K562 (cell line): ENCODE measurements at regions not wholly inside any gene's neighbourhood (a gene's known extent, or its start where the extent isn't known, plus 50 kb on each side); places are given as distances from the start of the nearest gene placed in this dataset.

Experiments used
- ATAC-seq: fragments of 200-7000 bp; cut with Tn5 transposase; 3 replicates; pipeline ENCODE4 v1.9.1; 2020; ENCODE audit warnings: moderate library complexity
- BruUV-seq: library from RNA; stranded (reverse); fragments of 400-500 nt; replicated peaks from 2 replicates; lab custom pipeline; 2021; lab: Mats Ljungman, UMichigan
- CTCF ChIA-PET: fragments of 300-600 bp; formaldehyde crosslinking; extraction: SDS; loops from one replicate; lab custom pipeline; 2021; ENCODE audit warnings: low intra/inter-chr PET ratio; lab: Yijun Ruan, JAX
- POLR2A ChIA-PET: fragments of 300-600, 350-650 bp; sonication (Branson Sonifier 250); formaldehyde crosslinking; extraction: SDS; loops from one replicate; lab custom pipeline; 2021; ENCODE audit warnings: antibody characterized with exemption, inconsistent platforms; lab: Yijun Ruan, JAX
- DNase-seq, 4 experiments: peaks; one replicate each; pipeline versions ENCODE4 v3.0.0 to v3.0.0-alpha.2; 2011 to 2018; ENCODE audit warnings: low spot score in 3 of 4, mixed read lengths in 3 of 4; ENCODE audit errors: extremely low read depth in 1 of 4
- FAIRE-seq: peaks from 2 replicates; lab custom pipeline; 2011; peaks lifted over from hg19 to GRCh38; lab: Jason Lieb, UNC
- H2AFZ ChIP-seq: 2 replicates; pipeline ENCODE4 v1.6.0; 2011; ENCODE audit warnings: low read depth, low read length, control low read depth, inconsistent platforms
- H3K27ac ChIP-seq: fragments of 200-600 bp; 3 replicates; pipeline ENCODE4 v1.8.0; 2011; ENCODE audit warnings: low read depth, mild to moderate bottlenecking, control low read depth, inconsistent platforms, low read length, moderate library complexity, mixed read lengths; ENCODE audit errors: extremely low read depth
- H3K27me3 ChIP-seq, 2 experiments: fragments of 300-600 bp in 1 of 2; 2 replicates in 1 of 2; 3 replicates in 1 of 2; pipeline versions ENCODE4 v1.6.0 to v1.8.0; 2011; ENCODE audit warnings: inconsistent platforms in 2 of 2, low read length in 2 of 2, mild to moderate bottlenecking in 1 of 2, mixed read lengths in 1 of 2, moderate library complexity in 1 of 2; ENCODE audit not compliant: control insufficient read depth in 2 of 2, insufficient read depth in 2 of 2
- H3K36me3 ChIP-seq: fragments of 300-600 bp; 3 replicates; pipeline ENCODE4 v1.8.0; 2011; ENCODE audit warnings: mild to moderate bottlenecking, low read length, inconsistent platforms; ENCODE audit not compliant: control insufficient read depth, insufficient read depth
- H3K4me1 ChIP-seq, 2 experiments: fragments of 200-600 bp in 1 of 2; replicated peaks in 1 of 2; 2 replicates in 1 of 2; 3 replicates in 1 of 2; pipeline versions ENCODE4 v1.5.1 to v1.8.0; 2011; ENCODE audit warnings: inconsistent platforms in 2 of 2, low read length in 2 of 2, mild to moderate bottlenecking in 1 of 2, mixed read lengths in 1 of 2, moderate library complexity in 1 of 2; ENCODE audit not compliant: control insufficient read depth in 2 of 2, insufficient read depth in 2 of 2
- H3K4me2 ChIP-seq: 2 replicates; pipeline ENCODE4 v1.6.1; 2011; ENCODE audit warnings: low read length, control low read depth, inconsistent platforms, mixed read lengths; ENCODE audit not compliant: insufficient read depth
- H3K4me3 ChIP-seq: fragments of 200-600 bp; sonication (generic), shearing (Covaris generic); 2 replicates; pipeline ENCODE4 v1.5.1; 2016; ENCODE audit warnings: control low read depth, inconsistent platforms
- H3K79me2 ChIP-seq: fragments of 200-600 bp; 3 replicates; pipeline ENCODE4 v1.8.0; 2011; ENCODE audit warnings: low read length, inconsistent platforms; ENCODE audit not compliant: control insufficient read depth, insufficient read depth
- H3K9ac ChIP-seq, 2 experiments: 2 replicates each; pipeline versions ENCODE4 v1.6.0 to v1.6.1; 2011; ENCODE audit warnings: low read depth in 2 of 2, low read length in 2 of 2, control low read depth in 1 of 2, inconsistent platforms in 1 of 2, mild to moderate bottlenecking in 1 of 2, mixed read lengths in 1 of 2; ENCODE audit not compliant: insufficient read depth in 1 of 2
- H3K9me1 ChIP-seq: one replicate; pipeline ENCODE4 v1.6.0; 2011; ENCODE audit warnings: inconsistent platforms, mild to moderate bottlenecking, low read length, moderate library complexity; ENCODE audit not compliant: control insufficient read depth, insufficient read depth
- H3K9me3 ChIP-seq: replicated peaks from 2 replicates; pipeline ENCODE4 v1.5.1; 2011; ENCODE audit warnings: low read depth, low read length, inconsistent platforms; ENCODE audit not compliant: control insufficient read depth, insufficient read depth
- H4K20me1 ChIP-seq: replicated peaks from 2 replicates; pipeline ENCODE4 v1.6.1; 2011; ENCODE audit warnings: low read length, inconsistent platforms, mixed read lengths; ENCODE audit not compliant: control insufficient read depth, insufficient read depth
- BRD9 ChIP-seq: fragments of 450-650 bp; IDR thresholded peaks from 2 replicates; pipeline ENCODE4 v1.6.1; 2018; ENCODE audit warnings: low read depth; ENCODE audit not compliant: partially characterized antibody
- CBX3 ChIP-seq, 2 experiments: IDR thresholded peaks; 1 replicate in 1 of 2; 2 replicates in 1 of 2; pipeline ENCODE4 v1.6.1; 2012; ENCODE audit warnings: inconsistent platforms in 2 of 2, low read length in 2 of 2, borderline replicate concordance in 1 of 2, control low read depth in 1 of 2
- ERF ChIP-seq: fragments of 450-650 bp; formaldehyde crosslinking; IDR thresholded peaks from 2 replicates; pipeline ENCODE4 v1.4.0; 2020; ENCODE audit warnings: mild to moderate bottlenecking, mixed read lengths
- NUFIP1 ChIP-seq: fragments of 450-650 bp; IDR thresholded peaks from 2 replicates; pipeline ENCODE4 v1.6.1; 2018; ENCODE audit not compliant: partially characterized antibody
- STAT5B ChIP-seq: fragments of 250-450 bp; sonication (Bioruptor Pico); IDR thresholded peaks from 2 replicates; pipeline ENCODE4 v1.8.0; 2021; ENCODE audit warnings: mild to moderate bottlenecking, inconsistent platforms
- THAP12 ChIP-seq: fragments of 250-450 bp; sonication (Bioruptor Pico); IDR thresholded peaks from 2 replicates; pipeline ENCODE4 v1.9.0; 2021; ENCODE audit warnings: mild to moderate bottlenecking, inconsistent platforms
- ZBTB49 ChIP-seq: sonication (generic); formaldehyde crosslinking; IDR thresholded peaks from 2 replicates; pipeline ENCODE4 v1.8.0; 2022; ENCODE audit warnings: missing genetic modification reagents, mild to moderate bottlenecking, borderline replicate concordance
- ZNF511 ChIP-seq: sonication (generic); formaldehyde crosslinking; IDR thresholded peaks from 2 replicates; pipeline ENCODE4 v1.8.0; 2022; ENCODE audit warnings: mild to moderate bottlenecking, missing genetic modification reagents
- ZNF57 ChIP-seq: fragments of 450-650 bp; formaldehyde crosslinking; IDR thresholded peaks from 2 replicates; pipeline ENCODE4 v1.4.0; 2020; ENCODE audit warnings: mild to moderate bottlenecking, moderate library complexity
- ZNF699 ChIP-seq: fragments of 250-450 bp; sonication (Bioruptor Pico); IDR thresholded peaks from 2 replicates; pipeline ENCODE4 v1.8.0; 2021; ENCODE audit warnings: mild to moderate bottlenecking, moderate library complexity; ENCODE audit not compliant: insufficient replicate concordance
- WGBS: fragments of 100-300 bp; shearing (Covaris generic); methylation state at CpG from one replicate; pipeline ENCODE4 v1.1.6; 2016; ENCODE audit warnings: low coverage, mixed read lengths; ENCODE audit not compliant: insufficient coverage; ENCODE audit errors: missing lambda C conversion rate; 5-methylcytosine and 5-hydroxymethylcytosine counted together
- in situ Hi-C: fragments of 300-500 bp; cut with MboI; formaldehyde crosslinking; loops from 4 replicates; pipeline ENCODE4 v1.15.0; 2018; ENCODE audit warnings: inconsistent platforms, mixed read lengths
- intact Hi-C: fragments of 100-400 bp; cut with micrococcal nuclease; formaldehyde crosslinking; loops from 2 replicates; pipeline ENCODE4 v1.14.2; 2022
- TF ChIP-seq, protein P1 (sequence below): fragments of 250-450 bp; sonication (Bioruptor Pico); IDR thresholded peaks from 2 replicates; pipeline ENCODE4 v1.8.0; 2021; ENCODE audit warnings: moderate library complexity, mild to moderate bottlenecking, inconsistent platforms

DNA sequence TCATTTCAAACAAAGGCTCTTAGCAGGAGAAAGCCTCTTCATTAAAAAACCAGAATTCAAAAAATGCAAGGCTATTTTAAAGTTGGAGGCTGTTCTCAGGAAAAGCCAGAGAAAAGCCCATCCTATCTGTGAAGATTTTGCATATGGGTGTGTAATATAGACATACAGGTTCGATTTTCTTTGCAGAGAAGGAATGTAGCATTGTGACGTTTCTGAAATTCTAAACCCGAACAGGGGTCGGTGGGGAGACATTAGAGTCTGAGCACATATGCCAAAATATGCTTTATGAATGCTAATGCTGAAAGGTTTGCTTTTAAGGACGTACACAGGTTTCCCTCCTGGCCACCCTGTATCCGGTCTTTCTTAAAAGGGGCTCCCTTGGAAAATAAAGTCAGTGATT lies 363.1 kb upstream of the PAPPA start (continued):
- TF ChIP-seq ZNF511 (CRISPR knock-in tag) = no peak
- no peak for TF ChIP-seq BRD9
- TF ChIP-seq STAT5B (CRISPR knock-in tag) = no peak

DNA sequence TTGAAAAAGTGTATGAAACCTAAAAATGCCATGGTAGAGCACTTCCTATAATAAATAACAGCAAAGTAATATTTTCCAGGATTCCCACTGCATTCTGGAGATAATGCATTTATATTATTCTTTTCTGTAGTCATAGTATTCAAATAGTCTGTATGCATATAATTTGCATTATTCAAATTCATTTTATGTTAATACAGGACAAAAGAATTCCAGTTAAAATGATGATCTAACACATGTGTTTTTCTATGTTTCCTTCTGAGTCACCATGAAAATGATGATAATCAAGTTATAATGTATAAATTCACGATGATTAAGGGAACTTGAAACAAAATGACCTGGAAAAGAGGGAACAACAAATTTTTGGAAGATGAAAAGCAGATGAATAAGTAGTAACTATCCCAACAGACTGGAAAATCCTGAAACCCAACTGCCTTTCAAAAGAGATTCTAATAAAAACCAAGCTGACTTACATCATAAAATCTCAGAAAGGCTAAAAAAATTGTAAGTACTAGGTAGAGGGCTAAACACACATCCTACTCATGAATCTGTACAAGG lies 358.6 kb upstream of the PAPPA start:
- FAIRE-seq = no peak
- no peak overlapping the region for H3K4me3 ChIP-seq

More for the DNA sequence above, 358.6 kb upstream of the PAPPA start:
- in situ Hi-C loops = no loop called here
- ATAC-seq (no peak), DNase-seq (no peak)
- no TSS peak for BruUV-seq
- no peaks in the 10 kb centered on the region for H3K9me1 ChIP-seq
- no peaks in the 10 kb centered on the region for H3K36me3 ChIP-seq
- no peaks in the 10 kb centered on the region for H4K20me1 ChIP-seq
- WGBS = 0% methylated on average over 1 of the region's 1 CpG
- TF ChIP-seq ZBTB49 (no peak), ZNF699 (CRISPR knock-in tag) (no peak), THAP12 (CRISPR knock-in tag) (no peak), NUFIP1 (no peak), ERF (CRISPR knock-in tag) (no peak), CBX3 (IDR thresholded peaks at IDR 0.05; ENCODE audit: borderline replicate concordance in 1 of 2, low read length in 2 of 2) (no peak), ZNF57 (no peak)
- TF ChIP-seq, protein P1, sequence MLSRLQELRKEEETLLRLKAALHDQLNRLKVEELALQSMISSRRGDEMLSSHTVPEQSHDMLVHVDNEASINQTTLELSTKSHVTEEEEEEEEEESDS = no peak
- ChIA-PET POLR2A (no interaction called here), CTCF (no interaction called here)
- H3K4me1 ChIP-seq = no peaks in the 10 kb centered on the region
- no peak overlapping the region for H3K27ac ChIP-seq
- intact Hi-C loops = no loop called here
- H3K9me3 ChIP-seq = peaks cover 3% of the 10 kb centered on the region; the same call in 1 of the 2 replicates
- H3K27me3 ChIP-seq = no peaks in the 10 kb centered on the region
- H2AFZ ChIP-seq = no peak overlapping the region
- H3K4me2 ChIP-seq = no peak overlapping the region
- H3K79me2 ChIP-seq = no peaks in the 10 kb centered on the region
- no peak overlapping the region for H3K9ac ChIP-seq
